Upper lobe of left lung (tissue), 6 donors: ENCODE measurements at regions not wholly inside any gene's neighbourhood (a gene's known extent, or its start where the extent isn't known, plus 50 kb on each side); places are given as distances from the start of the nearest gene placed in this dataset.

ENCODE experiments used
- ATAC-seq, 2 donors: fragments of 200-7000 bp; cut with Tn5 transposase; one replicate each; pipeline ENCODE4 v1.9.1; 2022; ENCODE audit warnings: mild to moderate bottlenecking in 2 of 2, moderate library complexity in 2 of 2; ENCODE audit not compliant: low FRiP score in 2 of 2
- DNase-seq, 2 donors: peaks; one replicate each; pipeline ENCODE4 v3.0.0-alpha.2; 2019 to 2020
- H3K27ac ChIP-seq, 4 donors: fragments of 200-600 bp; sonication (generic); one replicate each; pipeline ENCODE4 v1.5.1; 2016 to 2019
- H3K27me3 ChIP-seq, 4 donors: fragments of 200-600 bp; sonication (generic); one replicate each; pipeline ENCODE4 v1.5.1; 2017 to 2019
- H3K36me3 ChIP-seq, 4 donors: fragments of 200-600 bp; sonication (generic); one replicate each; pipeline ENCODE4 v1.5.1; 2016 to 2019
- H3K4me1 ChIP-seq, 4 donors: fragments of 200-600 bp; sonication (generic); one replicate each; pipeline ENCODE4 v1.5.1; 2018 to 2019
- H3K4me3 ChIP-seq, 4 donors: fragments of 200-600 bp; sonication (generic); one replicate each; pipeline ENCODE4 v1.5.1; 2017 to 2019; ENCODE audit warnings: mild to moderate bottlenecking in 2 of 4, moderate library complexity in 1 of 4
- H3K9me3 ChIP-seq, 4 donors: fragments of 200-600 bp; sonication (generic); one replicate each; pipeline ENCODE4 v1.5.1; 2018 to 2019
- CTCF ChIP-seq, 6 experiments: fragments of 450-650 bp in 4 of 6; fragments of 200-600 bp in 2 of 6; sonication (generic) in 2 of 6; IDR thresholded peaks; one replicate each; pipeline ENCODE4 v1.5.1; 2016 to 2019; ENCODE audit warnings: antibody characterized with exemption in 6 of 6
- EP300 ChIP-seq, 4 donors: sonication (generic); formaldehyde crosslinking; IDR thresholded peaks; one replicate each; pipeline ENCODE4 v1.5.1; 2017; ENCODE audit warnings: antibody characterized with exemption in 4 of 4, control low read depth in 2 of 4
- POLR2A ChIP-seq, 4 donors: fragments of 450-650 bp; IDR thresholded peaks; one replicate each; pipeline ENCODE4 v1.5.1; 2016 to 2017; ENCODE audit warnings: antibody characterized with exemption in 4 of 4, mild to moderate bottlenecking in 2 of 4
- POLR2AphosphoS5 ChIP-seq, 2 donors: sonication (generic); formaldehyde crosslinking; IDR thresholded peaks; one replicate each; pipeline ENCODE4 v1.5.1; 2017; ENCODE audit warnings: antibody characterized with exemption in 2 of 2
- WGBS, 2 donors: methylation state at CpG; one replicate each; pipeline ENCODE4 v1.1.5; 2017 to 2018; 5-methylcytosine and 5-hydroxymethylcytosine counted together
- donor health status: DM: no; HTN: no; CAD: no; lungs with moderate emphysema.
- donor health status: DM: no; HTN: yes; CAD: no; lungs with severe emphysema.

- no peaks in the 10 kb centered on the region for H3K36me3 ChIP-seq
- H3K4me1 ChIP-seq = no peaks in the 10 kb centered on the region
- no peak overlapping the region for H3K4me3 ChIP-seq
- ATAC-seq (no peak), DNase-seq (no peak)
- WGBS, 2 donors = 73 to 75% methylated on average over 5 of the region's 5 CpGs
- no peak overlapping the region for H3K27ac ChIP-seq
- no peaks in the 10 kb centered on the region for H3K27me3 ChIP-seq
- H3K9me3 ChIP-seq = no peaks in the 10 kb centered on the region
- TF ChIP-seq POLR2AphosphoS5 (IDR thresholded peaks at IDR 0.05) = no peak
Observed at GRCh38 chr2:13542642-13543041, 825.9 kb downstream of the TRIB2 start.

GRCh38 chr2:13543550-13543949 lies 826.8 kb downstream of the TRIB2 start:
- 76 to 100% methylated on average over 1 of the region's 1 CpG for WGBS, 2 donors
- H3K4me3 ChIP-seq = no peak overlapping the region
- ATAC-seq = no peak
- DNase-seq = no peak
- H3K4me1 ChIP-seq = no peaks in the 10 kb centered on the region
- H3K27me3 ChIP-seq = no peaks in the 10 kb centered on the region
- TF ChIP-seq EP300 (IDR thresholded peaks at IDR 0.05) = no peak
- no peak for TF ChIP-seq POLR2AphosphoS5 (IDR thresholded peaks at IDR 0.05)
- no peak for TF ChIP-seq POLR2A (IDR thresholded peaks at IDR 0.05)
- TF ChIP-seq CTCF (IDR thresholded peaks at IDR 0.05) = no peak
- H3K9me3 ChIP-seq = no peaks in the 10 kb centered on the region
- no peak overlapping the region for H3K27ac ChIP-seq
- H3K36me3 ChIP-seq = no peaks in the 10 kb centered on the region

DNA sequence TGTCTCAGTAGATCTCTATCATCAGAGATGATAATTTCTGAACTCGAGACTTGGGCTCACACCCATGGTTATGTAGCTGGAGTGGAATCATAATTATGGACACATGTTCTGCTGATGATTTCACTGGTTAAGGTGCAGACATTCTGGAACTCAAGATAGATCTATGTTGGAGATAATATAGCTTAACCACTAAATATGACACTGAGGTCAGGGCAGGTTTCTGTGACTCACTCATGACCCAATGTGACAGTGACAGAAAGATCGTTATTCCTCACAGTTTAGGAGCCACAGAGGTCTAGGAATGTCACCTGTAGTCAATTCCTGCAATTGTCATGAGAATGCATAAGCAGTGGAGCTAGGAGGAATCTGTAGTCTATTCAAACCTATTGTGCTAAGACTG lies 828.6 kb downstream of the TRIB2 start:
- Histone ChIP-seq H3K36me3 (no peaks in the 10 kb centered on the region), H3K27ac (no peak overlapping the region), H3K4me3 (no peak overlapping the region), H3K4me1 (no peaks in the 10 kb centered on the region), H3K9me3 (no peaks in the 10 kb centered on the region), H3K27me3 (no peaks in the 10 kb centered on the region)
- TF ChIP-seq POLR2A (IDR thresholded peaks at IDR 0.05) = no peak
- no peak for TF ChIP-seq CTCF (IDR thresholded peaks at IDR 0.05)
- TF ChIP-seq POLR2AphosphoS5 (IDR thresholded peaks at IDR 0.05) = no peak
- no peak for TF ChIP-seq EP300 (IDR thresholded peaks at IDR 0.05)
- ATAC-seq (no peak), DNase-seq (no peak)
- WGBS, 2 donors = 37 to 65% methylated on average over 2 of the region's 2 CpGs

DNA sequence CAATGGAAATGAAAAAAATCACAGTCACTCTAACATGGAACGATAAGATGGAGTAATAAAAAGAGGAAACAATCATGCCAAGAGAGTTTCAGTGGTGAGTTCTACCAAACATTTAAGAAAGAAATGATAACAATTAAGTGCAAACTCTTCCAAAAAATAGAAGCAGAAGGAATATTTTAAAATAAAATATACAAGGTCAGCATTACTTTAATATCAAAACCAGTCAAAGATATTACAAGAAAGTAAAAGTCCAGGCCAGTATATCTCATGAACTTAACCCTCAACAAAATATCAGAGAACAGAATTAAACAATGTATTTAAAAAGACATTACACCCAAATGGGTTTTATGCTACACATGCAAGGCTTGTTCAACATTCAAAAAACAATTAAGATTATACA lies 829.4 kb downstream of the TRIB2 start:
- no peak for DNase-seq
- no peaks in the 10 kb centered on the region for H3K4me1 ChIP-seq
- no peaks in the 10 kb centered on the region for H3K9me3 ChIP-seq
- no peak overlapping the region for H3K4me3 ChIP-seq
- no peaks in the 10 kb centered on the region for H3K36me3 ChIP-seq
- ATAC-seq = no peak
- no peaks in the 10 kb centered on the region for H3K27me3 ChIP-seq
- WGBS, 2 donors = 80 to 83% methylated on average over 1 of the region's 1 CpG
- no peak overlapping the region for H3K27ac ChIP-seq
- TF ChIP-seq POLR2AphosphoS5 (IDR thresholded peaks at IDR 0.05) (no peak), POLR2A (IDR thresholded peaks at IDR 0.05) (no peak), EP300 (IDR thresholded peaks at IDR 0.05) (no peak), CTCF (IDR thresholded peaks at IDR 0.05) (no peak)

- DNase-seq (no peak), ATAC-seq (no peak)
- TF ChIP-seq CTCF (IDR thresholded peaks at IDR 0.05) = no peak
- TF ChIP-seq POLR2AphosphoS5 (IDR thresholded peaks at IDR 0.05) = no peak
- TF ChIP-seq EP300 (IDR thresholded peaks at IDR 0.05) = no peak
- no peak for TF ChIP-seq POLR2A (IDR thresholded peaks at IDR 0.05)
- H3K4me3 ChIP-seq = no peak overlapping the region
- 71 to 73% methylated on average over 6 of the region's 6 CpGs for WGBS, 2 donors
- no peaks in the 10 kb centered on the region for H3K4me1 ChIP-seq
- H3K36me3 ChIP-seq = no peaks in the 10 kb centered on the region
- H3K27me3 ChIP-seq = no peaks in the 10 kb centered on the region
- no peak overlapping the region for H3K27ac ChIP-seq
- H3K9me3 ChIP-seq = no peaks in the 10 kb centered on the region
Observed at GRCh38 chr2:13550285-13551231, 833.8 kb downstream of the TRIB2 start.
